ENCODE measurements at regions not wholly inside any gene's neighbourhood (a gene's known extent, or its start where the extent isn't known, plus 50 kb on each side); places are given as distances from the start of the nearest gene placed in this dataset.

DNA sequence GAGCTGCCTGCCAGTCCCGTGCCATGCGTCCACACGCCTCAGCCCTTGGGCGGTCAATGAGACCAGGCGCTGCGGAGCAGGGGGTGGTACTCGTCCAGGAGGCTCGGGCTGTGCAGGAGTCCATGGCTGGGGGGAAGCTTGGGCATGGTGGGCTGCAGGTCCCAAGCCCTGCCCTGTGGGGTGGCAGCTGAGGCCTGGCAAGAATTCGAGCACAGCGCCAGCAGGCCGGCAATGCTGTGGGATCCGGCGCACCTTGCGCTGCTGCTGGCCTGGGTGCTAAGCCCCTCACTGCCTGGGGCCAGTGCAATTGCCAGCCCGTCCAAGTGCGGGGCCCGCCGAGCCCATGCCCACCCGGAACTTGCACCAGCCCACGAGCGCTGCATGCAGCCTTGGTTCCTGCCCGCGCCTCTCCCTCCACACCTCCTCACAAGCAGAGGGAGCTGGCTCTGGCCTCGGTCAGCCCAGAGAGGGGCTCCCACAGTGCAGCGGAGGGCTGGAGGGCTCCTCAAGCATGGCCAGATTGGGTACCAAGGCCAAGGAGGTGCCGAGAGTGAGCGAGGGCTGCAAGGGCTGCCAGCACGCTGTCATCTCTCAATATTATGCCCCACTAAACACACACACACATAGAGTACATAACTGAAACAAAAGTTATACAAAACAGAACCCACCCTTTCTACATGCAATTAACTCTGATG is 307.7 kb downstream of the LMO4 start:
- H3K27me3 ChIP-seq = no peaks in the 10 kb centered on the region
- no peaks in the 10 kb centered on the region for H3K36me3 ChIP-seq
- H3K9me3 ChIP-seq = peaks cover 0 to 8% (median 0%) of the 10 kb centered on the region in 4 donors
- H3K27ac ChIP-seq = no peak overlapping the region
- DNase-seq (ENCODE audit: low spot score in 2 of 2) = no peak
- no peaks in the 10 kb centered on the region for H3K4me1 ChIP-seq
- whole genome bisulfite sequencing, 2 donors = 93 to 99% methylated on average over 23 to 24 of the region's 28 CpGs
- TF ChIP-seq POLR2A (IDR thresholded peaks at IDR 0.05) = no peak
- no peak for TF ChIP-seq EP300 (IDR thresholded peaks at IDR 0.05)
- TF ChIP-seq, protein P1, sequence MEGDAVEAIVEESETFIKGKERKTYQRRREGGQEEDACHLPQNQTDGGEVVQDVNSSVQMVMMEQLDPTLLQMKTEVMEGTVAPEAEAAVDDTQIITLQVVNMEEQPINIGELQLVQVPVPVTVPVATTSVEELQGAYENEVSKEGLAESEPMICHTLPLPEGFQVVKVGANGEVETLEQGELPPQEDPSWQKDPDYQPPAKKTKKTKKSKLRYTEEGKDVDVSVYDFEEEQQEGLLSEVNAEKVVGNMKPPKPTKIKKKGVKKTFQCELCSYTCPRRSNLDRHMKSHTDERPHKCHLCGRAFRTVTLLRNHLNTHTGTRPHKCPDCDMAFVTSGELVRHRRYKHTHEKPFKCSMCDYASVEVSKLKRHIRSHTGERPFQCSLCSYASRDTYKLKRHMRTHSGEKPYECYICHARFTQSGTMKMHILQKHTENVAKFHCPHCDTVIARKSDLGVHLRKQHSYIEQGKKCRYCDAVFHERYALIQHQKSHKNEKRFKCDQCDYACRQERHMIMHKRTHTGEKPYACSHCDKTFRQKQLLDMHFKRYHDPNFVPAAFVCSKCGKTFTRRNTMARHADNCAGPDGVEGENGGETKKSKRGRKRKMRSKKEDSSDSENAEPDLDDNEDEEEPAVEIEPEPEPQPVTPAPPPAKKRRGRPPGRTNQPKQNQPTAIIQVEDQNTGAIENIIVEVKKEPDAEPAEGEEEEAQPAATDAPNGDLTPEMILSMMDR (IDR thresholded peaks at IDR 0.05) = no peak
- no peak overlapping the region for H3K4me3 ChIP-seq

DNA sequence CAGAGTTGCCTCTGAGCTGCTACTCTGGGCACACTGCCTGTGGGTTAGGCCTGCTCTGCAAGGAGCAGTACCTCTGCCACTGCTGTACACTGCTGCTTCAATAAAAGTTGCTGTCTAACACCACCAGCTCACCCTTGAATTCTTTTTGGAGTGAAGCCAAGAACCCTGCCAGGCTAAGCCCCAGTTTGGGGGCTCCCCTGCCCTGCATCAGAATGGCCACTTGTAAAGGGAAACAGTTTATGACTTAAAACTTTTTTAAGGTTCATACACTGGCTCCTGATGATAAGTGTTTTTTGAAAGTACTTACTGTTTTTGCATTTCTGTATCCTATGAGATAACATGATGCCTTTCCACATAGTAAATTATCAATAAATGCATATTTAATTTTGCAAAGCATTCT is 310.0 kb downstream of the LMO4 start:
- no peak for TF ChIP-seq POLR2A (IDR thresholded peaks at IDR 0.05)
- TF ChIP-seq EP300 (IDR thresholded peaks at IDR 0.05) = no peak
- TF ChIP-seq, protein P1 (IDR thresholded peaks at IDR 0.05) = no peak
- Histone ChIP-seq H3K4me3 (no peak overlapping the region), H3K9me3 (peaks cover 0 to 8% (median 0%) of the 10 kb centered on the region in 4 donors), H3K4me1 (peaks cover 0 to 5% (median 0%) of the 10 kb centered on the region in 4 donors), H3K27ac (no peak overlapping the region), H3K27me3 (no peaks in the 10 kb centered on the region), H3K36me3 (no peaks in the 10 kb centered on the region)
- DNase-seq (ENCODE audit: low spot score in 2 of 2) = no peak

GRCh38 chr1:87641996-87642395 is 313.3 kb downstream of the LMO4 start:
- TF ChIP-seq, protein P1 (IDR thresholded peaks at IDR 0.05) = no peak
- no peak for TF ChIP-seq POLR2A (IDR thresholded peaks at IDR 0.05)
- TF ChIP-seq EP300 (IDR thresholded peaks at IDR 0.05) = no peak
- no peaks in the 10 kb centered on the region for H3K36me3 ChIP-seq
- no peak overlapping the region for H3K4me3 ChIP-seq
- 69 to 90% methylated on average over 3 of the region's 3 CpGs for WGBS, 2 donors
- no peaks in the 10 kb centered on the region for H3K27me3 ChIP-seq
- no peaks in the 10 kb centered on the region for H3K9me3 ChIP-seq
- peaks cover 0 to 18% (median 6%) of the 10 kb centered on the region in 4 donors for H3K4me1 ChIP-seq
- DNase-seq (ENCODE audit: low spot score in 2 of 2) = no peak
- H3K27ac ChIP-seq = no peak overlapping the region

DNA sequence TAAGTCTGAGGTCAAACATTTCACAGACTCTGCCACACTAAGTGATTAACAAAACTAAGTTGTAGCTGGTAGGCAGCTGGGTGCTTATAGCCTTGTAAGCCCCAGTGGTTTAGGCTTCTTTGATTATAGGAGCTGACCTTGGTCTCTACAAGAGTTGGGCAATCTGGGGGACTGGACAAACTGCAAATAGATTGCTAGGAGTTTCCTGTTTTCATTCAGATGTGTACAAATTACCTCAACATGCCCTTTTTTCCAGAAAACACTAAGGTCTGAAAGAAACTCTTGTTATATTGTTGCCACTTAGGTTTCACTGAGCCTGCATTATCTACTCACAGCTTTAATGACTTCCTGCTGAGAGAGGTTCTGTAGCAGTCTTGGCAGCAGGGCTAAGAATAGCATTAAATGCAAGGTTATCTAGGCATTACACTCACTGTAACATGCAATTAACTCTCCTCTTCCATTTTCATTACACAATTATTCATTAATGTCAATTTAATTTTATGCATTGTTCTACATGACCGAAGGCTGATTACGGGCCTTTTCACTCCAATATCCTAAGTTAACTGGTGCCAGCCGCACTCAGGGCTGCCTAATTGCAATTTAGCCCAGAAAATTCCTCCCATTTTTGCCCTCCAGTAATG is 314.0 kb downstream of the LMO4 start:
- Histone ChIP-seq H3K4me1 (peaks cover 0 to 18% (median 6%) of the 10 kb centered on the region in 4 donors), H3K4me3 (no peak overlapping the region), H3K36me3 (no peaks in the 10 kb centered on the region), H3K27me3 (no peaks in the 10 kb centered on the region), H3K9me3 (no peaks in the 10 kb centered on the region), H3K27ac (no peak overlapping the region)
- TF ChIP-seq, protein P1 (IDR thresholded peaks at IDR 0.05) = no peak
- TF ChIP-seq POLR2A (IDR thresholded peaks at IDR 0.05) (no peak), EP300 (IDR thresholded peaks at IDR 0.05) (no peak)
- 87% methylated on average over 3 of the region's 3 CpGs for WGBS, 2 donors
- DNase-seq (ENCODE audit: low spot score in 2 of 2) = no peak

DNA sequence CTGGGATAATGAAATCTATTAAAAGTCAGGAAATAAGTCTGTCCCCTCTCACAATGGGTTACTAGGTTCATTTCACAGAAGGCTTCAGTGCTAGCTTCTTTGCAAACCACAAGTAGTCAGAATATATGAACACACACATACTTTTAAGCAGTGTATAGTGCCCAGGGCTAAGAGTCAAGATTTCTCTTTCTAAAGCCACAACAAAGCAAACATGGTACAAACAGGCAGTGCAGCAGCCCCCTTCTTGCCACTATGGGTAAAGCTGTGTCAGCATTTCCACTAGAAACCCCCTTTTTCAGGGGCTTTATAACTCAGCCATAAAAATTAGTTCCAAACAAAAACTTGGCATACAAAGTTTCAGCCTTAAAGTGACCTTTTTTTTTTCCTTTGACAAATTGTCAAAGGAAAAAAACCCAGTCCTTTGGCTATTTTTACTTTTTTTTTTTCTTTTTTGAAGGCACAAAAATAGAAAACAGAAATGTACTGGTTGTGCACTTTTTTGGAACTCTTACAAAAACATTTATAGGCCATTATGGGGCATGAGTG is 315.4 kb downstream of the LMO4 start:
- TF ChIP-seq, protein P1 (IDR thresholded peaks at IDR 0.05) = no peak
- TF ChIP-seq POLR2A (IDR thresholded peaks at IDR 0.05) = no peak
- TF ChIP-seq EP300 (IDR thresholded peaks at IDR 0.05) = no peak
- DNase-seq (ENCODE audit: low spot score in 2 of 2) = no peak
- no peaks in the 10 kb centered on the region for H3K9me3 ChIP-seq
- no peaks in the 10 kb centered on the region for H3K36me3 ChIP-seq
- no peaks in the 10 kb centered on the region for H3K27me3 ChIP-seq
- H3K27ac ChIP-seq = peak overlapping the region in 1 of 4 donors; percentile 51
- no peak overlapping the region for H3K4me3 ChIP-seq
- peaks cover 0 to 18% (median 6%) of the 10 kb centered on the region in 4 donors for H3K4me1 ChIP-seq
